ENCODE measurements at regions not wholly inside any gene's neighbourhood (a gene's known extent, or its start where the extent isn't known, plus 50 kb on each side); places are given as distances from the start of the nearest gene placed in this dataset.

DNA sequence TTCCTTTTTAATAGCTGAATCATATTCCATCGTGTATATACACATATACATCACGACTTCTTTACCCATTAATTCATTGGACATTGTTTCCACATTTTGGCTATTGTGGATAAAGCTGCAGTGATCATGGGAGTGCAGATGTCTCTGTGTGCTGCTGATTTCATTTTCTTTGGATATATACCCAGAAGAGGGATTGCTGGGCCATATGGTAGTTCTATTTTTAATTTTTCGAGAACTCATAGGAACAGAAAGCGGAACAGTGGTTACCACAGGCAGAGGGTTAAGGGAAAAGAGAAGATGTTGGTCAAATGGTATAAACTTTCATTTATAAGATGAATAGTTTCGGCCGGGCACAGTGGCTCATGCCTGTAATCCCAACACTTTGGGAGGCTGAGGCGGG lies 187.4 kb upstream of the MYOCD start:
- 90 to 93% methylated on average over 4 to 7 of the region's 7 CpGs for WGBS, 2 donors (ENCODE audit: low coverage in 1 of 2)
- in situ Hi-C loops (cut with MboI; ENCODE audit: low pct_ligation_motif_present in 1 of 4, low pct_unique_long_range_greater_than_20kb in 1 of 4, low sequenced_read_pairs in 3 of 4): no loop called here
- Histone ChIP-seq H3K27ac (no peak overlapping the region), H3K4me1 (no peaks in the 10 kb centered on the region), H3K36me3 (no peaks in the 10 kb centered on the region), H3K9me3 (no peaks in the 10 kb centered on the region), H3K27me3 (no peaks in the 10 kb centered on the region), H3K4me3 (no peak overlapping the region)
- no peak for TF ChIP-seq POLR2A (IDR thresholded peaks at IDR 0.05)
- no peak for TF ChIP-seq EP300 (IDR thresholded peaks at IDR 0.05; ENCODE audit: low read depth)
- TF ChIP-seq, protein P1, sequence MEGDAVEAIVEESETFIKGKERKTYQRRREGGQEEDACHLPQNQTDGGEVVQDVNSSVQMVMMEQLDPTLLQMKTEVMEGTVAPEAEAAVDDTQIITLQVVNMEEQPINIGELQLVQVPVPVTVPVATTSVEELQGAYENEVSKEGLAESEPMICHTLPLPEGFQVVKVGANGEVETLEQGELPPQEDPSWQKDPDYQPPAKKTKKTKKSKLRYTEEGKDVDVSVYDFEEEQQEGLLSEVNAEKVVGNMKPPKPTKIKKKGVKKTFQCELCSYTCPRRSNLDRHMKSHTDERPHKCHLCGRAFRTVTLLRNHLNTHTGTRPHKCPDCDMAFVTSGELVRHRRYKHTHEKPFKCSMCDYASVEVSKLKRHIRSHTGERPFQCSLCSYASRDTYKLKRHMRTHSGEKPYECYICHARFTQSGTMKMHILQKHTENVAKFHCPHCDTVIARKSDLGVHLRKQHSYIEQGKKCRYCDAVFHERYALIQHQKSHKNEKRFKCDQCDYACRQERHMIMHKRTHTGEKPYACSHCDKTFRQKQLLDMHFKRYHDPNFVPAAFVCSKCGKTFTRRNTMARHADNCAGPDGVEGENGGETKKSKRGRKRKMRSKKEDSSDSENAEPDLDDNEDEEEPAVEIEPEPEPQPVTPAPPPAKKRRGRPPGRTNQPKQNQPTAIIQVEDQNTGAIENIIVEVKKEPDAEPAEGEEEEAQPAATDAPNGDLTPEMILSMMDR (IDR thresholded peaks at IDR 0.05): no peak
- no peak for TF ChIP-seq POLR2AphosphoS5 (IDR thresholded peaks at IDR 0.05)
- intact Hi-C loops (cut with DNase I; ENCODE audit: low total_unique reads): no loop called here
- DNase-seq: no peak

DNA sequence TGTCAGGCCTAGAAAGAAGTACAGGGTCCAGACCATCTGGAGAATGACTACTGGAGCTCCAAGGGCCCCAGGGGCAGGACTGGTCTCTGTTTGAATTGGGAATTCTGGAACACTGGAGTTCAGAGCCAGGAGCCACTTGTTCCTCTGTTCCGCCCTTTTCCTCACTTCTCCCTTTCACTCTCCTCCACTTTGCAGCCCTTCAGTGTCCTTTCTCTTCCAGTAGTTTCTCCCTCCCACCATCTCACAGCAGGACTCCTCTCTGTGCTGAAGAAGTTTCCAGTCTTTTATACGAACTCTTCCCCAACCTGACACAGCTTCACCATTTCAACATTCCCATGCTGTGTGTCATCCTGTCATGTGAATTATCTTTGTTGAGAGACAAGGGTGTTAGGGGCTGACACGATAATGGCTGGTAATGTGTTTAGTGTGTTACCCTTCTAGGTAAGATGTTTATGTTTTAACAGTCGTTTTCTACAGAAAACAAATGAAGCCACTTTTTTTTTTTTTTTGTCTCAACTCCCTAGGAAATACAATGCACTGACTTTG lies 180.3 kb upstream of the MYOCD start:
- Histone ChIP-seq H3K36me3 (no peaks in the 10 kb centered on the region), H3K9me3 (no peaks in the 10 kb centered on the region), H3K27me3 (no peaks in the 10 kb centered on the region), H3K4me3 (no peak overlapping the region), H3K4me1 (no peaks in the 10 kb centered on the region), H3K27ac (no peak overlapping the region)
- TF ChIP-seq, protein P1 (IDR thresholded peaks at IDR 0.05): no peak
- TF ChIP-seq EP300 (IDR thresholded peaks at IDR 0.05; ENCODE audit: low read depth) (no peak), POLR2A (IDR thresholded peaks at IDR 0.05) (no peak)
- WGBS, 2 donors (ENCODE audit: low coverage in 1 of 2): 53 to 77% methylated on average over 4 of the region's 4 CpGs
- intact Hi-C loops (cut with DNase I; ENCODE audit: low total_unique reads) (no loop called here), in situ Hi-C loops (cut with MboI; ENCODE audit: low pct_ligation_motif_present in 1 of 4, low pct_unique_long_range_greater_than_20kb in 1 of 4, low sequenced_read_pairs in 3 of 4) (no loop called here)
- DNase-seq: no peak

DNA sequence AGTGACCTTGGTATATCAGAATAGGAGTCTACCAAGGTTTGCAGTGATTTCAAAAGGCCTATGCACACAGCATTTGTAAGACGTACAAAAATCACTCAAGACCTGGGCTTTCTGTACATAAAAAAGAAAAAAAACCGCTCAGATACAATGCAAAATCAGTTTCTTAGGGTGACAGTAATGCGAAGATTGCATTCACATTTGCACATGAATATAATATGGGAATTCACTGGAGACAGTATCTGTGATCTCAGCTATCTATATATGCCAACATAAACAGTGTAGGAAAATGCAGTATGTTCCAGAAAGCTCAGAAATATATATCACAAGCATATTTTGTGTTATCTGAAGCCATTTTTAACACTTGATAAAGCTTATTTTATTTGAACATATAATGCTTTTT lies 176.4 kb upstream of the MYOCD start:
- Histone ChIP-seq H3K4me1 (no peaks in the 10 kb centered on the region), H3K9me3 (no peaks in the 10 kb centered on the region), H3K27ac (no peak overlapping the region), H3K4me3 (no peak overlapping the region), H3K27me3 (no peaks in the 10 kb centered on the region), H3K36me3 (no peaks in the 10 kb centered on the region)
- WGBS, 2 donors (ENCODE audit: low coverage in 1 of 2): 65 to 72% methylated on average over 3 of the region's 3 CpGs
- intact Hi-C loops (cut with DNase I; ENCODE audit: low total_unique reads): no loop called here
- no peak for TF ChIP-seq POLR2AphosphoS5 (IDR thresholded peaks at IDR 0.05)
- TF ChIP-seq POLR2A (IDR thresholded peaks at IDR 0.05): no peak
- in situ Hi-C loops (cut with MboI; ENCODE audit: low pct_ligation_motif_present in 1 of 4, low pct_unique_long_range_greater_than_20kb in 1 of 4, low sequenced_read_pairs in 3 of 4): no loop called here
- DNase-seq: no peak

DNA sequence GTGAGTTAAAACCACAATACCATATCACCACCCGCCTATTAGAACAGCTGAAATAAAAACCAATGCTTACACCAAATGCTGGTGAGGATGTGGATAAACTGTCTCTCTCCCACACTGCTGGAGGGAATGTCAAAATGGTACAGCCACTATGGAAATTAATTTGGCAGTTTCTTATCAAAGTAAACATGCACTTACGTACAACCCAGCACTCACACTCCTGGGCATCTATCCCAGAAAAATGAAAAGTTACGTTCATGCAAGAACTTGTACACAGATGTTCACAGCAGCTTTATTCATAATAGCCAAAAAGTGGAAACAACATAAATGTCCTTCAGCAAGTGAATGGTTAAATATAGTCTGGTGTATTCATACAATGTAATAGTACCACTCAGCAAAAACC lies 173.2 kb upstream of the MYOCD start:
- no peak for DNase-seq
- H3K4me3 ChIP-seq: no peak overlapping the region
- H3K9me3 ChIP-seq: no peaks in the 10 kb centered on the region
- 37 to 49% methylated on average over 3 of the region's 3 CpGs for WGBS, 2 donors (ENCODE audit: low coverage in 1 of 2)
- H3K27ac ChIP-seq: no peak overlapping the region
- no peaks in the 10 kb centered on the region for H3K27me3 ChIP-seq
- no peak for TF ChIP-seq POLR2A (IDR thresholded peaks at IDR 0.05)
- no peak for TF ChIP-seq POLR2AphosphoS5 (IDR thresholded peaks at IDR 0.05)
- TF ChIP-seq, protein P1 (IDR thresholded peaks at IDR 0.05): no peak
- no peak for TF ChIP-seq EP300 (IDR thresholded peaks at IDR 0.05; ENCODE audit: low read depth)
- in situ Hi-C loops (cut with MboI; ENCODE audit: low pct_ligation_motif_present in 1 of 4, low pct_unique_long_range_greater_than_20kb in 1 of 4, low sequenced_read_pairs in 3 of 4) (no loop called here), intact Hi-C loops (cut with DNase I; ENCODE audit: low total_unique reads) (no loop called here)
- no peaks in the 10 kb centered on the region for H3K4me1 ChIP-seq
- H3K36me3 ChIP-seq: no peaks in the 10 kb centered on the region

GRCh38 chr17:12505866-12506265 lies 159.8 kb upstream of the MYOCD start:
- TF ChIP-seq POLR2A (IDR thresholded peaks at IDR 0.05) (no peak), POLR2AphosphoS5 (IDR thresholded peaks at IDR 0.05) (no peak), EP300 (IDR thresholded peaks at IDR 0.05; ENCODE audit: low read depth) (no peak)
- TF ChIP-seq, protein P1 (IDR thresholded peaks at IDR 0.05): no peak
- no peaks in the 10 kb centered on the region for H3K36me3 ChIP-seq
- no peak overlapping the region for H3K4me3 ChIP-seq
- no peaks in the 10 kb centered on the region for H3K4me1 ChIP-seq
- intact Hi-C loops (cut with DNase I; ENCODE audit: low total_unique reads) (no loop called here), in situ Hi-C loops (cut with MboI; ENCODE audit: low pct_ligation_motif_present in 1 of 4, low pct_unique_long_range_greater_than_20kb in 1 of 4, low sequenced_read_pairs in 3 of 4) (no loop called here)
- H3K9me3 ChIP-seq: no peaks in the 10 kb centered on the region
- 76 to 80% methylated on average over 2 of the region's 2 CpGs for WGBS, 2 donors (ENCODE audit: low coverage in 1 of 2)
- DNase-seq: no peak
- no peak overlapping the region for H3K27ac ChIP-seq
- no peaks in the 10 kb centered on the region for H3K27me3 ChIP-seq
